Activated T-helper 17 cell treated with anti-CD3 and anti-CD28 coated beads, Interleukin-2, amount 50 U/mL, for 72 hours (primary cell): ENCODE measurements at regions not wholly inside any gene's neighbourhood (a gene's known extent, or its start where the extent isn't known, plus 50 kb on each side); places are given as distances from the start of the nearest gene placed in this dataset.
A peak's percentile ranks its signal among the peaks of the same experiment; 100 is the strongest.

Experiments used
- ATAC-seq: fragments of 150-1000 bp; cut with Tn5 transposase; replicated peaks from 2 replicates; pipeline ENCODE4 v1.10.0; 2021; ENCODE audit warnings: mild to moderate bottlenecking, moderate library complexity
- H3K27ac Mint-ChIP-seq: one replicate; pipeline ENCODE4 v1.8.0; 2022; ENCODE audit warnings: mixed read lengths
- H3K27me3 Mint-ChIP-seq: one replicate; pipeline ENCODE4 v1.8.0; 2022; ENCODE audit warnings: mixed read lengths
- H3K36me3 Mint-ChIP-seq: one replicate; pipeline ENCODE4 v1.8.0; 2022; ENCODE audit warnings: low read depth, mild to moderate bottlenecking, mixed read lengths
- H3K4me1 Mint-ChIP-seq: one replicate; pipeline ENCODE4 v1.8.0; 2022; ENCODE audit warnings: mixed read lengths
- H3K4me3 Mint-ChIP-seq: one replicate; pipeline ENCODE4 v1.8.0; 2022; ENCODE audit warnings: mild to moderate bottlenecking, mixed read lengths
- H3K9me3 Mint-ChIP-seq: one replicate; pipeline ENCODE4 v1.8.0; 2022; ENCODE audit warnings: mixed read lengths

GRCh38 chr11:19316434-19316833 is 75.7 kb upstream of the E2F8 start:
- Mint-ChIP-seq H3K36me3 (no peaks in the 10 kb centered on the region), H3K9me3 (no peaks in the 10 kb centered on the region), H3K4me3 (no peak overlapping the region), H3K4me1 (no peaks in the 10 kb centered on the region), H3K27me3 (peaks cover 20% of the 10 kb centered on the region), H3K27ac (no peak overlapping the region)
- no peak for ATAC-seq

DNA sequence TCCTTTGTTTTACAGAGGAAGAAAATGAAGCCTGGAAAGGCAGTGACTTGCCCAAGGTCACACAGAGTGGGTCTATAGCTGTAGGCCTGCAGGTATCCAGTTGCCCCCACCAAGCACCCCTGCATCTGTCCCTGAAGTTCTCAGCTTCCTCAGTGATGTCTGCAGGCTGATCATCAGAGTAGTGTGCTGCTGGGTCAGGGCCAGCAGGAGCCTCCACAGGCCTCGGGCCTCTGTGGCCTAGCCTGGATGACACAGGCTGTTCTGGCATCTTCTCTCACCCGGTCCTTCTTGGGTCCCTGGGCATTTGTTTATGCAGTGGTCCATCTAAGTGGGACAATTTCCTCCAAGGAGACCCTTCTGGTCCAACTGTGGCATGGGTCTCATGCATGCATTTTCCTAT is 74.8 kb upstream of the E2F8 start:
- ATAC-seq = no peak
- no peaks in the 10 kb centered on the region for H3K4me1 Mint-ChIP-seq
- no peaks in the 10 kb centered on the region for H3K9me3 Mint-ChIP-seq
- H3K4me3 Mint-ChIP-seq = no peak overlapping the region
- H3K36me3 Mint-ChIP-seq = no peaks in the 10 kb centered on the region
- peaks cover 17% of the 10 kb centered on the region for H3K27me3 Mint-ChIP-seq
- H3K27ac Mint-ChIP-seq = no peak overlapping the region

- H3K27ac Mint-ChIP-seq = no peak overlapping the region
- no peaks in the 10 kb centered on the region for H3K4me1 Mint-ChIP-seq
- H3K9me3 Mint-ChIP-seq = no peaks in the 10 kb centered on the region
- H3K4me3 Mint-ChIP-seq = no peak overlapping the region
- H3K27me3 Mint-ChIP-seq = peaks cover 11% of the 10 kb centered on the region
- no peaks in the 10 kb centered on the region for H3K36me3 Mint-ChIP-seq
- no peak for ATAC-seq
Measured at GRCh38 chr11:19313140-19313539, 72.4 kb upstream of the E2F8 start.

- no peaks in the 10 kb centered on the region for H3K9me3 Mint-ChIP-seq
- H3K4me3 Mint-ChIP-seq = no peak overlapping the region
- peaks cover 14% of the 10 kb centered on the region for H3K27me3 Mint-ChIP-seq
- ATAC-seq = peak; percentile 59
- H3K27ac Mint-ChIP-seq = no peak overlapping the region
- no peaks in the 10 kb centered on the region for H3K4me1 Mint-ChIP-seq
- no peaks in the 10 kb centered on the region for H3K36me3 Mint-ChIP-seq
Measured at GRCh38 chr11:19311308-19312030, 70.7 kb upstream of the E2F8 start.

- no peak overlapping the region for H3K4me3 Mint-ChIP-seq
- no peaks in the 10 kb centered on the region for H3K9me3 Mint-ChIP-seq
- peaks cover 17% of the 10 kb centered on the region for H3K27me3 Mint-ChIP-seq
- no peaks in the 10 kb centered on the region for H3K4me1 Mint-ChIP-seq
- H3K27ac Mint-ChIP-seq = no peak overlapping the region
- ATAC-seq = no peak
- no peaks in the 10 kb centered on the region for H3K36me3 Mint-ChIP-seq
Measured at GRCh38 chr11:19307498-19307897, 66.8 kb upstream of the E2F8 start.

GRCh38 chr11:19306179-19306944 is 65.6 kb upstream of the E2F8 start:
- Mint-ChIP-seq H3K4me1 (no peaks in the 10 kb centered on the region), H3K27me3 (peaks cover 15% of the 10 kb centered on the region), H3K36me3 (no peaks in the 10 kb centered on the region), H3K9me3 (no peaks in the 10 kb centered on the region), H3K4me3 (no peak overlapping the region), H3K27ac (no peak overlapping the region)
- no peak for ATAC-seq

GRCh38 chr11:19301361-19301760 is 60.6 kb upstream of the E2F8 start:
- Mint-ChIP-seq H3K4me1 (no peaks in the 10 kb centered on the region), H3K36me3 (no peaks in the 10 kb centered on the region), H3K4me3 (no peak overlapping the region), H3K27me3 (peaks cover 17% of the 10 kb centered on the region), H3K9me3 (no peaks in the 10 kb centered on the region), H3K27ac (no peak overlapping the region)
- ATAC-seq = no peak

- Mint-ChIP-seq H3K4me3 (no peak overlapping the region), H3K9me3 (no peaks in the 10 kb centered on the region), H3K36me3 (no peaks in the 10 kb centered on the region), H3K27ac (no peak overlapping the region), H3K4me1 (no peaks in the 10 kb centered on the region), H3K27me3 (peaks cover 27% of the 10 kb centered on the region)
- ATAC-seq = no peak
Measured at GRCh38 chr11:19294444-19294843, 53.7 kb upstream of the E2F8 start.

DNA sequence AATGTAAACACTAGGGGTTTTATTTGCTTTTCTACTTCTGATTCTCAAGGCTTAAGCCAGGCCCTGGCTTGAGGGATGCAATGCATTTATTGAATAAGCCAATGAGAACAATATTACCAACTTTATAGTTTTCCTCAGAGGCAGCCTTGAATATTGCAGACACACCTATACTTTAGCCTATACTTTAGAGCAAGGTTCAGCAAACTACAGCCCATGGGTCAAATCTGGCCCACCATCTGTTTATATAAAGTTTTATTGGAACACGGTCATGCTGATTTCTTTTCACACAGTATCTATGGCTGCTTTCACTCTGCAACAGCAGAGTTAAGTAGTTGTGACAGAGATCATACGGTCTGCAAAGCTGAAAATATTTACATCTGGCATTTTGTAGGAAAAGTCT is 50.3 kb upstream of the E2F8 start:
- Mint-ChIP-seq H3K27ac (no peak overlapping the region), H3K27me3 (peaks cover 13% of the 10 kb centered on the region), H3K9me3 (no peaks in the 10 kb centered on the region), H3K4me1 (no peaks in the 10 kb centered on the region), H3K4me3 (no peak overlapping the region), H3K36me3 (no peaks in the 10 kb centered on the region)
- no peak for ATAC-seq
